PC-9 (cell line): ENCODE measurements at regions not wholly inside any gene's neighbourhood (a gene's known extent, or its start where the extent isn't known, plus 50 kb on each side); places are given as distances from the start of the nearest gene placed in this dataset.

Experiments
- BruUV-seq: library from RNA; stranded (reverse); fragments of 400-500 nt; replicated peaks from 2 replicates; lab custom pipeline; 2021; lab: Mats Ljungman, UMichigan
- CTCF ChIA-PET: fragments of 300-600 bp; sonication (Branson Sonifier 250); formaldehyde crosslinking; loops from one replicate; lab custom pipeline; 2022; ENCODE audit warnings: antibody characterized with exemption; lab: Charles Lee
- POLR2A ChIA-PET: fragments of 300-600 bp; sonication (Branson Sonifier 250); formaldehyde crosslinking; loops from one replicate; lab custom pipeline; 2022; ENCODE audit warnings: antibody characterized with exemption; ENCODE audit not compliant: unreplicated experiment; lab: Charles Lee
- DNase-seq, 2 experiments: peaks; one replicate each; pipeline versions ENCODE4 v3.0.0 to v3.0.0-alpha.2; 2015 to 2022; ENCODE audit warnings: mixed read lengths in 1 of 2
- H2AFZ ChIP-seq: fragments of 200-600 bp; sonication (generic); 2 replicates; pipeline ENCODE4 v1.8.1; 2017; ENCODE audit warnings: antibody characterized with exemption
- H3F3A ChIP-seq: fragments of 200-600 bp; sonication (generic); 2 replicates; pipeline ENCODE4 v1.8.1; 2017; ENCODE audit warnings: antibody characterized with exemption, mild to moderate bottlenecking, low read depth; ENCODE audit not compliant: insufficient read depth
- H3K27ac ChIP-seq: fragments of 200-600 bp; sonication (generic); 2 replicates; pipeline ENCODE4 v1.6.1; 2016; ENCODE audit warnings: mixed run types
- H3K27me3 ChIP-seq: fragments of 200-600 bp; sonication (generic); 2 replicates; pipeline ENCODE4 v1.6.1; 2016; ENCODE audit warnings: low read depth, mixed run types; ENCODE audit not compliant: insufficient read depth
- H3K36me3 ChIP-seq: fragments of 200-600 bp; sonication (generic); 2 replicates; pipeline ENCODE4 v1.6.1; 2016; ENCODE audit warnings: low read depth, mixed run types
- H3K4me1 ChIP-seq: fragments of 200-600 bp; sonication (generic); replicated peaks from 2 replicates; pipeline ENCODE4 v1.6.1; 2016; ENCODE audit warnings: mixed run types; ENCODE audit not compliant: insufficient read depth
- H3K4me2 ChIP-seq: fragments of 200-600 bp; sonication (generic); 2 replicates; pipeline ENCODE4 v1.6.1; 2017; ENCODE audit warnings: mixed run types
- H3K4me3 ChIP-seq: fragments of 200-600 bp; sonication (generic); 2 replicates; pipeline ENCODE4 v1.6.1; 2016; ENCODE audit warnings: mixed run types
- H3K79me2 ChIP-seq: fragments of 200-600 bp; sonication (generic); 2 replicates; pipeline ENCODE4 v1.6.1; 2017; ENCODE audit warnings: low read depth, mixed run types
- H3K9me2 ChIP-seq: fragments of 200-600 bp; sonication (generic); 2 replicates; pipeline ENCODE4 v1.8.1; 2017; ENCODE audit warnings: mild to moderate bottlenecking; ENCODE audit not compliant: insufficient read depth
- H3K9me3 ChIP-seq: fragments of 200-600 bp; sonication (generic); 2 replicates; pipeline ENCODE4 v1.8.1; 2016; ENCODE audit warnings: low read depth; ENCODE audit not compliant: insufficient read depth
- H4K20me1 ChIP-seq: fragments of 200-600 bp; sonication (generic); 2 replicates; pipeline ENCODE4 v1.8.1; 2017; ENCODE audit not compliant: insufficient read depth
- CTCF ChIP-seq: fragments of 200-600 bp; sonication (generic); conservative IDR thresholded peaks from 2 replicates; pipeline ENCODE4 v1.6.1; 2017; ENCODE audit warnings: mixed run types, antibody characterized with exemption, mild to moderate bottlenecking, moderate library complexity
- EZH2 ChIP-seq: fragments of 200-600 bp; sonication (generic); IDR thresholded peaks from 2 replicates; pipeline ENCODE4 v1.8.0; 2017; ENCODE audit warnings: antibody characterized with exemption, low read depth
- intact Hi-C: fragments of 100-400 bp; cut with micrococcal nuclease; formaldehyde crosslinking; loops from one replicate; pipeline ENCODE4 v1.10.0; 2022; ENCODE audit not compliant: unreplicated experiment

- H4K20me1 ChIP-seq: no peaks in the 10 kb centered on the region
- H3K27me3 ChIP-seq: peaks cover 25% of the 10 kb centered on the region; the same call in 1 of the 2 replicates
- no peak for DNase-seq
- TF ChIP-seq CTCF: no peak
- TF ChIP-seq EZH2: no peak
- no peaks in the 10 kb centered on the region for H3K9me3 ChIP-seq
- no peak overlapping the region for H3K4me3 ChIP-seq
- H3K36me3 ChIP-seq: no peaks in the 10 kb centered on the region
- H3K27ac ChIP-seq: no peak overlapping the region
- CTCF ChIA-PET: no interaction called here
- no peak overlapping the region for H3K4me2 ChIP-seq
- no peaks in the 10 kb centered on the region for H3K9me2 ChIP-seq
- H3K79me2 ChIP-seq: no peaks in the 10 kb centered on the region
- H3K4me1 ChIP-seq: no peaks in the 10 kb centered on the region
- H3F3A ChIP-seq: no peaks in the 10 kb centered on the region
- intact Hi-C loops: loop anchor here (10.0 kb wide), 1 partner anchor 545 kb away; no protein-coding TSS in a partner anchor
- H2AFZ ChIP-seq: no peak overlapping the region
- POLR2A ChIA-PET: no interaction called here
- no TSS peak for BruUV-seq
Measured at GRCh38 chr2:16479721-16480120, 185.9 kb downstream of the CYRIA start.

GRCh38 chr2:16478434-16479210 is 187.0 kb downstream of the CYRIA start:
- Histone ChIP-seq H3K27me3 (peaks cover 20% of the 10 kb centered on the region; the same call in 1 of the 2 replicates), H3K27ac (no peak overlapping the region), H3K36me3 (no peaks in the 10 kb centered on the region), H3K4me3 (no peak overlapping the region), H3K9me2 (no peaks in the 10 kb centered on the region), H4K20me1 (no peaks in the 10 kb centered on the region), H2AFZ (no peak overlapping the region), H3F3A (no peaks in the 10 kb centered on the region), H3K4me1 (no peaks in the 10 kb centered on the region), H3K79me2 (no peaks in the 10 kb centered on the region), H3K9me3 (no peaks in the 10 kb centered on the region), H3K4me2 (no peak overlapping the region)
- no TSS peak for BruUV-seq
- DNase-seq: no peak
- ChIA-PET CTCF (no interaction called here), POLR2A (no interaction called here)
- intact Hi-C loops: no loop called here
- TF ChIP-seq CTCF (no peak), EZH2 (no peak)

GRCh38 chr2:16477648-16478047 is 188.0 kb downstream of the CYRIA start:
- CTCF ChIA-PET: no interaction called here
- intact Hi-C loops: no loop called here

More at GRCh38 chr2:16477648-16478047, 188.0 kb downstream of the CYRIA start:
- H2AFZ ChIP-seq: no peak overlapping the region
- no peaks in the 10 kb centered on the region for H3K9me3 ChIP-seq
- no peak for DNase-seq
- H3F3A ChIP-seq: no peaks in the 10 kb centered on the region
- H3K27me3 ChIP-seq: peaks cover 20% of the 10 kb centered on the region; the same call in 1 of the 2 replicates
- H3K27ac ChIP-seq: no peak overlapping the region
- no peak overlapping the region for H3K4me2 ChIP-seq
- POLR2A ChIA-PET: no interaction called here
- no peak overlapping the region for H3K4me3 ChIP-seq
- no peaks in the 10 kb centered on the region for H3K4me1 ChIP-seq
- no peaks in the 10 kb centered on the region for H4K20me1 ChIP-seq
- H3K9me2 ChIP-seq: no peaks in the 10 kb centered on the region
- H3K36me3 ChIP-seq: no peaks in the 10 kb centered on the region
- H3K79me2 ChIP-seq: no peaks in the 10 kb centered on the region
- BruUV-seq: no TSS peak
- TF ChIP-seq EZH2 (no peak), CTCF (no peak)
